ENCODE measurements at regions not wholly inside any gene's neighbourhood (a gene's known extent, or its start where the extent isn't known, plus 50 kb on each side); places are given as distances from the start of the nearest gene placed in this dataset.

GRCh38 chr2:150145299-150145692, 342.2 kb downstream of the RND3 start:
- Histone ChIP-seq H2AFZ (ENCODE audit: control insufficient read depth, low read length) (no peak overlapping the region), H3K79me2 (ENCODE audit: control insufficient read depth, insufficient read depth, low read length) (no peaks in the 10 kb centered on the region), H3K9ac (ENCODE audit: control insufficient read depth, extremely low read depth, insufficient read depth, low read length) (no peak overlapping the region), H3K27me3 (ENCODE audit: control insufficient read depth, extremely low read depth, insufficient read depth, low read length) (no peaks in the 10 kb centered on the region), H3K9me1 (ENCODE audit: control insufficient read depth, extremely low read depth, insufficient read depth, low read length) (no peaks in the 10 kb centered on the region), H3K9me3 (ENCODE audit: control insufficient read depth, low read depth, low read length) (peaks cover 9% of the 10 kb centered on the region), H3K4me3 (ENCODE audit: control insufficient read depth in 2 of 3, extremely low read depth in 1 of 3, insufficient read depth in 2 of 3, low read depth in 1 of 3, low read length in 3 of 3) (no peak overlapping the region), H3K36me3 (ENCODE audit: control insufficient read depth in 2 of 2, extremely low read depth in 1 of 2, insufficient read depth in 2 of 2, low read length in 2 of 2) (no peaks in the 10 kb centered on the region), H3K4me2 (ENCODE audit: control insufficient read depth, extremely low read depth, insufficient read depth, low read depth, low read length) (no peak overlapping the region), H3K4me1 (ENCODE audit: control insufficient read depth, extremely low read depth, insufficient read depth, low read length) (peaks cover 36% of the 10 kb centered on the region), H3K27ac (ENCODE audit: control insufficient read depth, insufficient read depth, low read length) (no peak overlapping the region), H4K20me1 (ENCODE audit: control insufficient read depth, extremely low read depth, insufficient read depth, low read length) (no peaks in the 10 kb centered on the region)
- TF ChIP-seq, protein P1, sequence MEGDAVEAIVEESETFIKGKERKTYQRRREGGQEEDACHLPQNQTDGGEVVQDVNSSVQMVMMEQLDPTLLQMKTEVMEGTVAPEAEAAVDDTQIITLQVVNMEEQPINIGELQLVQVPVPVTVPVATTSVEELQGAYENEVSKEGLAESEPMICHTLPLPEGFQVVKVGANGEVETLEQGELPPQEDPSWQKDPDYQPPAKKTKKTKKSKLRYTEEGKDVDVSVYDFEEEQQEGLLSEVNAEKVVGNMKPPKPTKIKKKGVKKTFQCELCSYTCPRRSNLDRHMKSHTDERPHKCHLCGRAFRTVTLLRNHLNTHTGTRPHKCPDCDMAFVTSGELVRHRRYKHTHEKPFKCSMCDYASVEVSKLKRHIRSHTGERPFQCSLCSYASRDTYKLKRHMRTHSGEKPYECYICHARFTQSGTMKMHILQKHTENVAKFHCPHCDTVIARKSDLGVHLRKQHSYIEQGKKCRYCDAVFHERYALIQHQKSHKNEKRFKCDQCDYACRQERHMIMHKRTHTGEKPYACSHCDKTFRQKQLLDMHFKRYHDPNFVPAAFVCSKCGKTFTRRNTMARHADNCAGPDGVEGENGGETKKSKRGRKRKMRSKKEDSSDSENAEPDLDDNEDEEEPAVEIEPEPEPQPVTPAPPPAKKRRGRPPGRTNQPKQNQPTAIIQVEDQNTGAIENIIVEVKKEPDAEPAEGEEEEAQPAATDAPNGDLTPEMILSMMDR (optimal IDR thresholded peaks at IDR 0.05 in 1 of 3, IDR thresholded peaks at IDR 0.05 in 1 of 3, conservative IDR thresholded peaks at IDR 0.05 in 1 of 3; ENCODE audit: extremely low read depth in 1 of 3, insufficient read depth in 2 of 3, low read length in 3 of 3): no peak
- TF ChIP-seq EZH2 (IDR thresholded peaks at IDR 0.05; ENCODE audit: low read length): no peak
- FAIRE-seq: no peak
- dilution Hi-C loops (cut with MboI; ENCODE audit: extremely low pct_ligation_motif_present, low sequenced_read_pairs): no loop called here
- no peak for DNase-seq (ENCODE audit: low read depth, low spot score)

GRCh38 chr2:150144546-150145298, 342.7 kb downstream of the RND3 start:
- no peak for DNase-seq (ENCODE audit: low read depth, low spot score)
- no peaks in the 10 kb centered on the region for H3K27me3 ChIP-seq (ENCODE audit: control insufficient read depth, extremely low read depth, insufficient read depth, low read length)
- no peaks in the 10 kb centered on the region for H3K9me1 ChIP-seq (ENCODE audit: control insufficient read depth, extremely low read depth, insufficient read depth, low read length)
- peaks cover 9% of the 10 kb centered on the region for H3K9me3 ChIP-seq (ENCODE audit: control insufficient read depth, low read depth, low read length)
- peaks cover 36% of the 10 kb centered on the region for H3K4me1 ChIP-seq (ENCODE audit: control insufficient read depth, extremely low read depth, insufficient read depth, low read length)
- no peak for FAIRE-seq
- no peak overlapping the region for H3K9ac ChIP-seq (ENCODE audit: control insufficient read depth, extremely low read depth, insufficient read depth, low read length)
- no peak overlapping the region for H3K4me2 ChIP-seq (ENCODE audit: control insufficient read depth, extremely low read depth, insufficient read depth, low read depth, low read length)
- H3K27ac ChIP-seq (ENCODE audit: control insufficient read depth, insufficient read depth, low read length): peak overlapping the region; percentile 98
- no peaks in the 10 kb centered on the region for H4K20me1 ChIP-seq (ENCODE audit: control insufficient read depth, extremely low read depth, insufficient read depth, low read length)
- no peaks in the 10 kb centered on the region for H3K36me3 ChIP-seq (ENCODE audit: control insufficient read depth in 2 of 2, extremely low read depth in 1 of 2, insufficient read depth in 2 of 2, low read length in 2 of 2)
- no peaks in the 10 kb centered on the region for H3K79me2 ChIP-seq (ENCODE audit: control insufficient read depth, insufficient read depth, low read length)
- dilution Hi-C loops (cut with MboI; ENCODE audit: extremely low pct_ligation_motif_present, low sequenced_read_pairs): no loop called here
- H2AFZ ChIP-seq (ENCODE audit: control insufficient read depth, low read length): no peak overlapping the region
- TF ChIP-seq, protein P1 (optimal IDR thresholded peaks at IDR 0.05 in 1 of 3, IDR thresholded peaks at IDR 0.05 in 1 of 3, conservative IDR thresholded peaks at IDR 0.05 in 1 of 3; ENCODE audit: extremely low read depth in 1 of 3, insufficient read depth in 2 of 3, low read length in 3 of 3): no peak
- TF ChIP-seq EZH2 (IDR thresholded peaks at IDR 0.05; ENCODE audit: low read length): no peak
- H3K4me3 ChIP-seq (ENCODE audit: control insufficient read depth in 2 of 3, extremely low read depth in 1 of 3, insufficient read depth in 2 of 3, low read depth in 1 of 3, low read length in 3 of 3): no peak overlapping the region

All from keratinocyte (primary cell).